Ishikawa (cell line): ENCODE measurements at regions not wholly inside any gene's neighbourhood (a gene's known extent, or its start where the extent isn't known, plus 50 kb on each side); places are given as distances from the start of the nearest gene placed in this dataset.

Source experiments
- CEBPB ChIP-seq: IDR thresholded peaks from 2 replicates; pipeline ENCODE4 v1.6.1; 2012
- CREB1 ChIP-seq: IDR thresholded peaks from 2 replicates; pipeline ENCODE4 v1.6.1; 2012; ENCODE audit warnings: low read depth
- EGR1 ChIP-seq: IDR thresholded peaks from 2 replicates; pipeline ENCODE4 v1.6.1; 2012
- EP300 ChIP-seq: IDR thresholded peaks from 2 replicates; pipeline ENCODE4 v1.6.1; 2012; ENCODE audit warnings: borderline replicate concordance
- FOXM1 ChIP-seq: IDR thresholded peaks from 2 replicates; pipeline ENCODE4 v1.6.1; 2012; ENCODE audit warnings: low read depth, borderline replicate concordance
- MAX ChIP-seq: IDR thresholded peaks from 2 replicates; pipeline ENCODE4 v1.6.1; 2012
- NFIC ChIP-seq: IDR thresholded peaks from 2 replicates; pipeline ENCODE4 v1.6.1; 2012
- RAD21 ChIP-seq: IDR thresholded peaks from 2 replicates; pipeline ENCODE4 v1.6.1; 2012; ENCODE audit warnings: low read depth
- TCF12 ChIP-seq: IDR thresholded peaks from 2 replicates; pipeline ENCODE4 v1.6.1; 2012; ENCODE audit warnings: low read depth
- YY1 ChIP-seq: IDR thresholded peaks from 2 replicates; pipeline ENCODE4 v1.6.1; 2012; ENCODE audit warnings: low read depth
- TF ChIP-seq, protein P1 (sequence below): IDR thresholded peaks from 2 replicates; pipeline ENCODE4 v1.6.1; 2012; ENCODE audit warnings: low read depth, mild to moderate bottlenecking

- TF ChIP-seq, protein P1, sequence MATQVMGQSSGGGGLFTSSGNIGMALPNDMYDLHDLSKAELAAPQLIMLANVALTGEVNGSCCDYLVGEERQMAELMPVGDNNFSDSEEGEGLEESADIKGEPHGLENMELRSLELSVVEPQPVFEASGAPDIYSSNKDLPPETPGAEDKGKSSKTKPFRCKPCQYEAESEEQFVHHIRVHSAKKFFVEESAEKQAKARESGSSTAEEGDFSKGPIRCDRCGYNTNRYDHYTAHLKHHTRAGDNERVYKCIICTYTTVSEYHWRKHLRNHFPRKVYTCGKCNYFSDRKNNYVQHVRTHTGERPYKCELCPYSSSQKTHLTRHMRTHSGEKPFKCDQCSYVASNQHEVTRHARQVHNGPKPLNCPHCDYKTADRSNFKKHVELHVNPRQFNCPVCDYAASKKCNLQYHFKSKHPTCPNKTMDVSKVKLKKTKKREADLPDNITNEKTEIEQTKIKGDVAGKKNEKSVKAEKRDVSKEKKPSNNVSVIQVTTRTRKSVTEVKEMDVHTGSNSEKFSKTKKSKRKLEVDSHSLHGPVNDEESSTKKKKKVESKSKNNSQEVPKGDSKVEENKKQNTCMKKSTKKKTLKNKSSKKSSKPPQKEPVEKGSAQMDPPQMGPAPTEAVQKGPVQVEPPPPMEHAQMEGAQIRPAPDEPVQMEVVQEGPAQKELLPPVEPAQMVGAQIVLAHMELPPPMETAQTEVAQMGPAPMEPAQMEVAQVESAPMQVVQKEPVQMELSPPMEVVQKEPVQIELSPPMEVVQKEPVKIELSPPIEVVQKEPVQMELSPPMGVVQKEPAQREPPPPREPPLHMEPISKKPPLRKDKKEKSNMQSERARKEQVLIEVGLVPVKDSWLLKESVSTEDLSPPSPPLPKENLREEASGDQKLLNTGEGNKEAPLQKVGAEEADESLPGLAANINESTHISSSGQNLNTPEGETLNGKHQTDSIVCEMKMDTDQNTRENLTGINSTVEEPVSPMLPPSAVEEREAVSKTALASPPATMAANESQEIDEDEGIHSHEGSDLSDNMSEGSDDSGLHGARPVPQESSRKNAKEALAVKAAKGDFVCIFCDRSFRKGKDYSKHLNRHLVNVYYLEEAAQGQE, result no peak
- no peak for TF ChIP-seq CREB1
- no peak for TF ChIP-seq MAX
- TF ChIP-seq EP300, result no peak
- TF ChIP-seq EGR1, result no peak
- TF ChIP-seq TCF12, result no peak
- no peak for TF ChIP-seq CEBPB
- no peak for TF ChIP-seq RAD21
- TF ChIP-seq YY1, result no peak
- no peak for TF ChIP-seq FOXM1
- no peak for TF ChIP-seq NFIC
These were observed 100.4 kb upstream of the PPFIA2 start for GRCh38 chr12:81859521-81859920.
